Keratinocyte (primary cell): ENCODE measurements at regions not wholly inside any gene's neighbourhood (a gene's known extent, or its start where the extent isn't known, plus 50 kb on each side); places are given as distances from the start of the nearest gene placed in this dataset.

Experiments
- DNase-seq: peaks from one replicate; pipeline ENCODE4 v3.0.0-alpha.2; 2011; ENCODE audit warnings: low read depth, missing footprints, low spot score
- FAIRE-seq: peaks from 2 replicates; lab custom pipeline; 2011; peaks lifted over from hg19 to GRCh38; lab: Jason Lieb, UNC
- H2AFZ ChIP-seq: 2 replicates; pipeline ENCODE4 v1.6.0; 2012; ENCODE audit warnings: low read length, control low read depth, inconsistent platforms; ENCODE audit not compliant: control insufficient read depth
- H3K27ac ChIP-seq: 2 replicates; pipeline ENCODE4 v1.5.1; 2011; ENCODE audit warnings: low read length; ENCODE audit not compliant: control insufficient read depth, insufficient read depth
- H3K27me3 ChIP-seq: 3 replicates; pipeline ENCODE4 v1.6.0; 2011; ENCODE audit warnings: low read length; ENCODE audit not compliant: control insufficient read depth, insufficient read depth; ENCODE audit errors: extremely low read depth
- H3K36me3 ChIP-seq, 2 experiments: 2 replicates in 1 of 2; 3 replicates in 1 of 2; pipeline ENCODE4 v1.5.1; 2011; ENCODE audit warnings: low read length in 2 of 2, mild to moderate bottlenecking in 1 of 2; ENCODE audit not compliant: control insufficient read depth in 2 of 2, insufficient read depth in 2 of 2; ENCODE audit errors: extremely low read depth in 1 of 2
- H3K4me1 ChIP-seq: 3 replicates; pipeline ENCODE4 v1.5.1; 2011; ENCODE audit warnings: low read length; ENCODE audit not compliant: control insufficient read depth, insufficient read depth; ENCODE audit errors: extremely low read depth
- H3K4me2 ChIP-seq: 3 replicates; pipeline ENCODE4 v1.6.0; 2011; ENCODE audit warnings: low read depth, low read length; ENCODE audit not compliant: control insufficient read depth, insufficient read depth; ENCODE audit errors: extremely low read depth
- H3K4me3 ChIP-seq, 3 experiments: fragments of 200-600 bp in 1 of 3; sonication (generic) in 1 of 3; 2 replicates in 2 of 3; 3 replicates in 1 of 3; pipeline ENCODE4 v1.5.1; 2011 to 2016; ENCODE audit warnings: low read length in 3 of 3, mild to moderate bottlenecking in 3 of 3, control low read depth in 2 of 3, inconsistent platforms in 1 of 3, low read depth in 1 of 3, mixed read lengths in 1 of 3, mixed run types in 1 of 3, moderate library complexity in 1 of 3; ENCODE audit not compliant: control insufficient read depth in 2 of 3, insufficient read depth in 2 of 3; ENCODE audit errors: extremely low read depth in 1 of 3
- H3K79me2 ChIP-seq: 2 replicates; pipeline ENCODE4 v1.6.0; 2012; ENCODE audit warnings: low read length; ENCODE audit not compliant: control insufficient read depth, insufficient read depth
- H3K9ac ChIP-seq: 3 replicates; pipeline ENCODE4 v1.6.0; 2011; ENCODE audit warnings: low read length; ENCODE audit not compliant: control insufficient read depth, insufficient read depth; ENCODE audit errors: extremely low read depth
- H3K9me1 ChIP-seq: 3 replicates; pipeline ENCODE4 v1.6.0; 2011; ENCODE audit warnings: low read length; ENCODE audit not compliant: control insufficient read depth, insufficient read depth; ENCODE audit errors: extremely low read depth
- H3K9me3 ChIP-seq: 2 replicates; pipeline ENCODE4 v1.5.1; 2012; ENCODE audit warnings: low read depth, low read length; ENCODE audit not compliant: control insufficient read depth
- H4K20me1 ChIP-seq: 3 replicates; pipeline ENCODE4 v1.6.0; 2011; ENCODE audit warnings: low read length; ENCODE audit not compliant: control insufficient read depth, insufficient read depth; ENCODE audit errors: extremely low read depth
- EZH2 ChIP-seq: IDR thresholded peaks from one replicate; pipeline ENCODE4 v1.6.1; 2012; ENCODE audit warnings: inconsistent platforms, mild to moderate bottlenecking, low read length, moderate library complexity
- dilution Hi-C: fragments of 300-500 bp; cut with MboI; formaldehyde crosslinking; loops from one replicate; pipeline ENCODE4 v1.7.0; 2020; ENCODE audit warnings: low sequenced_read_pairs; ENCODE audit not compliant: extremely low pct_ligation_motif_present
- TF ChIP-seq, protein P1 (sequence below), 3 experiments: IDR thresholded peaks in 1 of 3; conservative IDR thresholded peaks in 1 of 3; optimal IDR thresholded peaks in 1 of 3; 2 replicates in 2 of 3; 3 replicates in 1 of 3; pipeline versions ENCODE3 to v1.5.1; 2011; ENCODE audit warnings: low read length in 3 of 3, mild to moderate bottlenecking in 3 of 3, moderate library complexity in 2 of 3, control low read depth in 1 of 3, inconsistent platforms in 1 of 3; ENCODE audit not compliant: insufficient read depth in 2 of 3; ENCODE audit errors: extremely low read depth in 1 of 3

DNA sequence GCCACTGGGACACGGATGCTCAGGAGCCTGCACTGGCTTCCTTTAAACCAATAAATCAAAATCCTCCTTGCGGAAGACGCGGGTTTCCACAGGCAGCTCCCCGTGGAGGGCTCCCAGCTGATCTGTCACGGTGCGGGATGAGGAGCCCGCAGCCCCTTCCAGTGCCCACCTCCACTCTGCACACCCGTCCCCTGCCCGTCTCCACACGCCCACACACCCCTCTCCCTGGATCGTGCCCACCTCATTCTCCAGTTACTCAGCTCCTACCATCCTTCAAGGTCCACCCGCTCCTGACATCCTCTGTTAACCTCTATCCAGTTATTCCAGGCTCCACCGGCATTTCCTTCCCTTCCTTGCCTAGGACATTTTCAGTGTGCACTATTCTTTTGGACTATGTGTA lies 895.9 kb downstream of the TRIML1 start:
- Histone ChIP-seq H3K36me3 (no peaks in the 10 kb centered on the region), H3K27me3 (no peaks in the 10 kb centered on the region), H3K9me1 (no peaks in the 10 kb centered on the region), H3K9me3 (peaks cover 2% of the 10 kb centered on the region), H3K4me3 (no peak overlapping the region), H4K20me1 (no peaks in the 10 kb centered on the region), H3K4me1 (no peaks in the 10 kb centered on the region), H3K9ac (no peak overlapping the region), H3K4me2 (no peak overlapping the region), H3K79me2 (no peaks in the 10 kb centered on the region), H3K27ac (no peak overlapping the region), H2AFZ (no peak overlapping the region)
- FAIRE-seq: no peak
- dilution Hi-C loops: no loop called here
- no peak for TF ChIP-seq EZH2
- TF ChIP-seq, protein P1, sequence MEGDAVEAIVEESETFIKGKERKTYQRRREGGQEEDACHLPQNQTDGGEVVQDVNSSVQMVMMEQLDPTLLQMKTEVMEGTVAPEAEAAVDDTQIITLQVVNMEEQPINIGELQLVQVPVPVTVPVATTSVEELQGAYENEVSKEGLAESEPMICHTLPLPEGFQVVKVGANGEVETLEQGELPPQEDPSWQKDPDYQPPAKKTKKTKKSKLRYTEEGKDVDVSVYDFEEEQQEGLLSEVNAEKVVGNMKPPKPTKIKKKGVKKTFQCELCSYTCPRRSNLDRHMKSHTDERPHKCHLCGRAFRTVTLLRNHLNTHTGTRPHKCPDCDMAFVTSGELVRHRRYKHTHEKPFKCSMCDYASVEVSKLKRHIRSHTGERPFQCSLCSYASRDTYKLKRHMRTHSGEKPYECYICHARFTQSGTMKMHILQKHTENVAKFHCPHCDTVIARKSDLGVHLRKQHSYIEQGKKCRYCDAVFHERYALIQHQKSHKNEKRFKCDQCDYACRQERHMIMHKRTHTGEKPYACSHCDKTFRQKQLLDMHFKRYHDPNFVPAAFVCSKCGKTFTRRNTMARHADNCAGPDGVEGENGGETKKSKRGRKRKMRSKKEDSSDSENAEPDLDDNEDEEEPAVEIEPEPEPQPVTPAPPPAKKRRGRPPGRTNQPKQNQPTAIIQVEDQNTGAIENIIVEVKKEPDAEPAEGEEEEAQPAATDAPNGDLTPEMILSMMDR (optimal IDR thresholded peaks at IDR 0.05 in 1 of 3, IDR thresholded peaks at IDR 0.05 in 1 of 3, conservative IDR thresholded peaks at IDR 0.05 in 1 of 3; ENCODE audit: extremely low read depth in 1 of 3, insufficient read depth in 2 of 3, low read length in 3 of 3): no peak
- DNase-seq: no peak

- no peaks in the 10 kb centered on the region for H3K79me2 ChIP-seq
- no peak overlapping the region for H3K4me2 ChIP-seq
- H3K27ac ChIP-seq: no peak overlapping the region
- no peak overlapping the region for H3K9ac ChIP-seq
- no peaks in the 10 kb centered on the region for H3K36me3 ChIP-seq
- no peak for DNase-seq
- no peak for FAIRE-seq
- H3K4me3 ChIP-seq: no peak overlapping the region
- H2AFZ ChIP-seq: no peak overlapping the region
- dilution Hi-C loops: no loop called here
- no peaks in the 10 kb centered on the region for H4K20me1 ChIP-seq
- no peaks in the 10 kb centered on the region for H3K27me3 ChIP-seq
- TF ChIP-seq EZH2: no peak
- TF ChIP-seq, protein P1 (optimal IDR thresholded peaks at IDR 0.05 in 1 of 3, IDR thresholded peaks at IDR 0.05 in 1 of 3, conservative IDR thresholded peaks at IDR 0.05 in 1 of 3; ENCODE audit: extremely low read depth in 1 of 3, insufficient read depth in 2 of 3, low read length in 3 of 3): no peak
- H3K9me1 ChIP-seq: no peaks in the 10 kb centered on the region
- H3K4me1 ChIP-seq: no peaks in the 10 kb centered on the region
- peaks cover 2% of the 10 kb centered on the region for H3K9me3 ChIP-seq
These were observed 896.4 kb downstream of the TRIML1 start for GRCh38 chr4:189035654-189036053.
